GM23338 (cell line): ENCODE measurements at regions not wholly inside any gene's neighbourhood (a gene's known extent, or its start where the extent isn't known, plus 50 kb on each side); places are given as distances from the start of the nearest gene placed in this dataset.
A peak's percentile ranks its signal among the peaks of the same experiment; 100 is the strongest.

Source experiments
- ATAC-seq: fragments of 200-7000 bp; cut with Tn5 transposase; 3 replicates; pipeline ENCODE4 v1.9.1; 2020
- DNase-seq: peaks from one replicate; pipeline ENCODE4 v3.0.0-alpha.2; 2015; ENCODE audit warnings: low spot score
- H2AFZ ChIP-seq: fragments of 200-600 bp; sonication (generic); 2 replicates; pipeline ENCODE4 v1.8.0; 2016; ENCODE audit warnings: antibody characterized with exemption, mild to moderate bottlenecking, moderate library complexity
- H3F3A ChIP-seq: fragments of 200-600 bp; sonication (generic); replicated peaks from 2 replicates; pipeline ENCODE4 v1.8.0; 2017; ENCODE audit warnings: antibody characterized with exemption, mixed run types, low read depth
- H3K27ac ChIP-seq: fragments of 200-600 bp; sonication (generic); 2 replicates; pipeline ENCODE4 v1.6.1; 2016; ENCODE audit warnings: low read depth
- H3K27me3 ChIP-seq: fragments of 200-600 bp; sonication (generic); 2 replicates; pipeline ENCODE4 v1.8.0; 2016; ENCODE audit warnings: mild to moderate bottlenecking, mixed run types, moderate library complexity; ENCODE audit not compliant: insufficient read depth
- H3K36me3 ChIP-seq: fragments of 200-600 bp; sonication (generic); 2 replicates; pipeline ENCODE4 v1.8.0; 2016; ENCODE audit warnings: mild to moderate bottlenecking; ENCODE audit not compliant: insufficient read depth
- H3K4me1 ChIP-seq: fragments of 200-600 bp; sonication (generic); 2 replicates; pipeline ENCODE4 v1.8.0; 2016; ENCODE audit warnings: mild to moderate bottlenecking, moderate library complexity; ENCODE audit not compliant: insufficient read depth
- H3K4me2 ChIP-seq: fragments of 200-600 bp; sonication (generic); 2 replicates; pipeline ENCODE4 v1.7.1; 2017; ENCODE audit warnings: mixed run types
- H3K4me3 ChIP-seq: fragments of 200-600 bp; sonication (generic); 2 replicates; pipeline ENCODE4 v1.6.1; 2016; ENCODE audit warnings: mixed run types
- H3K79me2 ChIP-seq: fragments of 200-600 bp; sonication (generic); replicated peaks from 2 replicates; pipeline ENCODE4 v1.8.0; 2017; ENCODE audit warnings: mild to moderate bottlenecking; ENCODE audit not compliant: insufficient read depth
- H3K9me2 ChIP-seq: fragments of 200-600 bp; sonication (generic); 2 replicates; pipeline ENCODE4 v1.8.0; 2017; ENCODE audit not compliant: insufficient read depth
- H4K20me1 ChIP-seq: fragments of 200-600 bp; sonication (generic); replicated peaks from 2 replicates; pipeline ENCODE4 v1.8.0; 2017; ENCODE audit warnings: mild to moderate bottlenecking; ENCODE audit not compliant: insufficient read depth
- H3K27ac Mint-ChIP-seq: 2 replicates; pipeline ENCODE4 v1.8.0; 2020; ENCODE audit warnings: inconsistent platforms, mild to moderate bottlenecking, moderate library complexity, mixed read lengths
- H3K27me3 Mint-ChIP-seq: 3 replicates; pipeline ENCODE4 v1.8.0; 2022; ENCODE audit warnings: low read depth, mild to moderate bottlenecking, moderate library complexity, mixed read lengths, inconsistent platforms; ENCODE audit not compliant: insufficient read depth, poor library complexity
- H3K36me3 Mint-ChIP-seq: 3 replicates; pipeline ENCODE4 v1.8.0; 2021; ENCODE audit warnings: low read depth, mild to moderate bottlenecking, inconsistent platforms, moderate library complexity, mixed read lengths
- H3K4me1 Mint-ChIP-seq: 3 replicates; pipeline ENCODE4 v1.8.0; 2020; ENCODE audit warnings: mild to moderate bottlenecking, inconsistent platforms, mixed read lengths
- H3K4me3 Mint-ChIP-seq: 3 replicates; pipeline ENCODE4 v1.8.0; 2021; ENCODE audit warnings: moderate library complexity, mild to moderate bottlenecking, inconsistent platforms, mixed read lengths
- H3K9me3 Mint-ChIP-seq: 3 replicates; pipeline ENCODE4 v1.8.0; 2020; ENCODE audit warnings: moderate library complexity, mild to moderate bottlenecking, inconsistent platforms, mixed read lengths
- CREB1 ChIP-seq: fragments of 250-450 bp; sonication (Bioruptor Pico); IDR thresholded peaks from 2 replicates; pipeline ENCODE4 v1.5.0; 2020; ENCODE audit warnings: low read depth, mild to moderate bottlenecking, moderate library complexity
- CTCF ChIP-seq, 2 experiments: fragments of 200-600 bp in 1 of 2; sonication (generic) in 1 of 2; conservative IDR thresholded peaks; 2 replicates each; pipeline versions ENCODE4 v1.5.1 to v1.6.1; 2016 to 2017; ENCODE audit warnings: antibody characterized with exemption in 2 of 2, low read depth in 2 of 2, mild to moderate bottlenecking in 2 of 2, moderate library complexity in 1 of 2
- ETS1 ChIP-seq: IDR thresholded peaks from 2 replicates; pipeline ENCODE4 v1.6.1; 2016; ENCODE audit warnings: antibody characterized with exemption
- EZH2 ChIP-seq: fragments of 200-600 bp; sonication (generic); IDR thresholded peaks from one replicate; pipeline ENCODE4 v1.8.0; 2017; ENCODE audit warnings: antibody characterized with exemption, mild to moderate bottlenecking, low read depth; ENCODE audit not compliant: unreplicated experiment
- EZH2phosphoT487 ChIP-seq: fragments of 200-600 bp; sonication (generic); IDR thresholded peaks from one replicate; pipeline ENCODE4 v1.8.1; 2018; ENCODE audit warnings: antibody characterized with exemption; ENCODE audit not compliant: unreplicated experiment
- JUNB ChIP-seq: IDR thresholded peaks from one replicate; pipeline ENCODE4 v1.6.1; 2016; ENCODE audit warnings: antibody characterized with exemption; ENCODE audit not compliant: unreplicated experiment
- NANOG ChIP-seq: IDR thresholded peaks from 2 replicates; pipeline ENCODE4 v1.6.1; 2016; ENCODE audit warnings: antibody characterized with exemption, borderline replicate concordance
- POLR2AphosphoS5 ChIP-seq: IDR thresholded peaks from 2 replicates; pipeline ENCODE4 v1.6.1; 2016; ENCODE audit warnings: antibody characterized with exemption, low read depth
- REST ChIP-seq: IDR thresholded peaks from one replicate; pipeline ENCODE4 v1.6.1; 2018; ENCODE audit warnings: antibody characterized with exemption; ENCODE audit not compliant: unreplicated experiment
- STAT1 ChIP-seq: IDR thresholded peaks from one replicate; pipeline ENCODE4 v1.6.1; 2016; ENCODE audit warnings: antibody characterized with exemption; ENCODE audit not compliant: unreplicated experiment
- ZNF114 ChIP-seq: fragments of 250-450 bp; sonication (Bioruptor Pico); IDR thresholded peaks from 2 replicates; pipeline ENCODE4 v1.5.0; 2020; ENCODE audit warnings: mild to moderate bottlenecking, moderate library complexity
- ZNF331 ChIP-seq: fragments of 250-450 bp; sonication (Bioruptor Pico); IDR thresholded peaks from 2 replicates; pipeline ENCODE4 v1.5.0; 2020; ENCODE audit warnings: low read depth, mild to moderate bottlenecking, moderate library complexity
- ZNF462 ChIP-seq: fragments of 250-450 bp; sonication (Bioruptor Pico); IDR thresholded peaks from 2 replicates; pipeline ENCODE4 v1.5.0; 2020; ENCODE audit warnings: mild to moderate bottlenecking, moderate library complexity

GRCh38 chr5:160923936-160924710 lies 72.1 kb upstream of the ATP10B start:
- H3K27ac Mint-ChIP-seq: no peak overlapping the region; the same call in 1 of the 2 replicates
- ATAC-seq (peak; percentile 89), DNase-seq (peak; percentile 40)
- Histone ChIP-seq H3K4me2 (no peak overlapping the region), H3K9me2 (no peaks in the 10 kb centered on the region), H3K27ac (no peak overlapping the region), H3K79me2 (no peaks in the 10 kb centered on the region), H4K20me1 (no peaks in the 10 kb centered on the region), H3K27me3 (no peaks in the 10 kb centered on the region), H3K36me3 (no peaks in the 10 kb centered on the region), H3F3A (no peaks in the 10 kb centered on the region), H3K4me3 (no peak overlapping the region), H3K4me1 (peaks cover 5% of the 10 kb centered on the region), H2AFZ (0 out of 2 replicates have a peak overlapping the region, but pooled peaks have one; percentile 18)
- TF ChIP-seq EZH2 (no peak), CTCF (conservative IDR thresholded peaks at IDR 0.05; ENCODE audit: low read depth in 2 of 2) (no peak), REST (no peak), JUNB (no peak), STAT1 (no peak), ZNF114 (CRISPR knock-in tag) (no peak), POLR2AphosphoS5 (no peak), ZNF462 (CRISPR knock-in tag) (no peak), EZH2phosphoT487 (no peak), CREB1 (CRISPR knock-in tag) (no peak), NANOG (no peak), ETS1 (no peak), ZNF331 (CRISPR knock-in tag) (no peak)
- H3K36me3 Mint-ChIP-seq: no peaks in the 10 kb centered on the region
- H3K4me1 Mint-ChIP-seq: peaks cover 20% of the 10 kb centered on the region
- no peaks in the 10 kb centered on the region for H3K27me3 Mint-ChIP-seq
- H3K4me3 Mint-ChIP-seq: no peak overlapping the region
- no peaks in the 10 kb centered on the region for H3K9me3 Mint-ChIP-seq
